T-helper 9 cell (primary cell): ENCODE measurements at regions not wholly inside any gene's neighbourhood (a gene's known extent, or its start where the extent isn't known, plus 50 kb on each side); places are given as distances from the start of the nearest gene placed in this dataset.
"Not testable (repeated sequence)": the region's sequence is repeated elsewhere in the genome, so short reads cannot be mapped to it uniquely, and the experiment has no call there.

Source experiments
- DNase-seq: peaks from one replicate; pipeline ENCODE4 v3.0.0-alpha.2; 2020

- no peak for DNase-seq
Observed at GRCh38 chr10:78326372-78326771, 292.7 kb downstream of the RPS24 start.

- no peak for DNase-seq
Observed at GRCh38 chr10:78327778-78328591, 294.3 kb downstream of the RPS24 start.

- DNase-seq = no peak
Observed at GRCh38 chr10:78328592-78329404, 295.1 kb downstream of the RPS24 start.

GRCh38 chr10:78330884-78331283 lies 297.2 kb downstream of the RPS24 start:
- DNase-seq = no peak

- DNase-seq = no peak
Observed at GRCh38 chr10:78331391-78331922, 297.8 kb downstream of the RPS24 start.

- DNase-seq = no peak
Observed at GRCh38 chr10:78332012-78332411, 298.3 kb downstream of the RPS24 start.

GRCh38 chr10:78332657-78333056 lies 299.0 kb downstream of the RPS24 start:
- DNase-seq = no peak

- DNase-seq = no peak
Observed at GRCh38 chr10:78333362-78334143, 299.9 kb downstream of the RPS24 start.

- DNase-seq = no peak
Observed at GRCh38 chr10:78335371-78335690, 301.7 kb downstream of the RPS24 start.

GRCh38 chr10:78335691-78336401 lies 302.2 kb downstream of the RPS24 start:
- no peak for DNase-seq

GRCh38 chr10:78336402-78336791 lies 302.7 kb downstream of the RPS24 start:
- DNase-seq = no peak

- no peak for DNase-seq
Observed at GRCh38 chr10:78337016-78337415, 303.4 kb downstream of the RPS24 start.

GRCh38 chr10:78337646-78338391 lies 304.2 kb downstream of the RPS24 start:
- DNase-seq = no peak

GRCh38 chr10:78338717-78339116 lies 305.1 kb downstream of the RPS24 start:
- DNase-seq = no peak

GRCh38 chr10:78339251-78339650 lies 305.6 kb downstream of the RPS24 start:
- DNase-seq = no peak

GRCh38 chr10:78341953-78342614 lies 308.4 kb downstream of the RPS24 start:
- DNase-seq = no peak

- no peak for DNase-seq
Observed at GRCh38 chr10:78342827-78343653, 309.4 kb downstream of the RPS24 start.

- not testable (repeated sequence) for DNase-seq
Observed at GRCh38 chr10:78344257-78344656, 310.6 kb downstream of the RPS24 start.

GRCh38 chr10:78345515-78345914 lies 311.9 kb downstream of the RPS24 start:
- not testable (repeated sequence) for DNase-seq

GRCh38 chr10:78346721-78347120 lies 313.1 kb downstream of the RPS24 start:
- DNase-seq = no peak
